Left renal cortex interstitium (tissue), 4 donors: ENCODE measurements at regions not wholly inside any gene's neighbourhood (a gene's known extent, or its start where the extent isn't known, plus 50 kb on each side); places are given as distances from the start of the nearest gene placed in this dataset.
"Not testable (repeated sequence)": the region's sequence is repeated elsewhere in the genome, so short reads cannot be mapped to it uniquely, and the experiment has no call there.

ENCODE experiments used
- DNase-seq, 4 donors: peaks; one replicate each; pipeline ENCODE4 v3.0.0-alpha.2; 2013; ENCODE audit warnings: low read depth in 4 of 4, low spot score in 2 of 4, missing footprints in 1 of 4

- DNase-seq: no peak
Measured at GRCh38 chr9:99471033-99471432, 249.0 kb downstream of the SEC61B start.

DNA sequence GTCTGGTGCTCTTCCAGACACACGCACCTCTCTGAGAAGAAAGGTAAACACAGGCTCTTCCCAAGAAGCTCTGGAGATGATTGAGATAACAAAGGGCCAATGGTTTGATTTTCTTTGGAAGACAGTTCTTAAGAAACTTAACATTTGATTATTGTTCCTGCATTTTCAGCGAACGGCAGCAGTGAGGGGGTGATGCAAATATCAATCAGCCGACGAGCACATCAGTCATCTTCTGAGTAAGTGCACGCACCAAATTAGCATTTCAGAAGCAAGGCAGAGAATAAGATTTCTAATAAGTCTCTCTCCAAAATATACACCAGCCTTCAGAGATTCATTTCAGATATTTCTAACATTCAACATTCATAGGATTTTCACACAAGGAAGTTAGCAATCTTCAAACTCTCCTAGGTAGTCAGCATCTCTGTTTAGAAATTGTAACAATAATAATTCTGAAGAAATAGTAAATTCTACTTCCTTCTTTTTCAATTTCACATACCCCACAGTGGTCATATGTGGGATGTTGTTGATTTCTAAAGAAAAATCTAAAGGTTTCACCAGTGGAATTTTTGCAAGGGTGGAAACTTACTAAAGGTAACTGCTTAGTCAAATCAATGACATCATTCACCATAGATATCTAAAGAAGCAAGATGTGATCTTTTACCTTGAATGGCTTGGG, 250.3 kb downstream of the SEC61B start:
- no peak for DNase-seq

DNA sequence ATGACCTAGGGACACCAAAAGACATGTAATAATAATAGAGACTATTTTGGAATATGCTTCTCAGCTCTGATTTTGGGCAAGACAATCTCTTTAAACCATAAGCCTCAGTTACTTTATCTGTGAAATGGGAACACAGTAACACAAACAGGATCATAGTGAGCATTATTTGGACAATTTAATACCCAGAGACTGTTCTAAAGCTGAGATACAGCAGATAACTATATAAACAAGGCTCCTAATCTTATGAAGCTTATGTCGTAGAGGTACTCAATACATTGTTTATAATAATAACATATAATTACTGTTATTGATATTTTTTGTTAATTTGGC, 250.8 kb downstream of the SEC61B start:
- no peak for DNase-seq

DNA sequence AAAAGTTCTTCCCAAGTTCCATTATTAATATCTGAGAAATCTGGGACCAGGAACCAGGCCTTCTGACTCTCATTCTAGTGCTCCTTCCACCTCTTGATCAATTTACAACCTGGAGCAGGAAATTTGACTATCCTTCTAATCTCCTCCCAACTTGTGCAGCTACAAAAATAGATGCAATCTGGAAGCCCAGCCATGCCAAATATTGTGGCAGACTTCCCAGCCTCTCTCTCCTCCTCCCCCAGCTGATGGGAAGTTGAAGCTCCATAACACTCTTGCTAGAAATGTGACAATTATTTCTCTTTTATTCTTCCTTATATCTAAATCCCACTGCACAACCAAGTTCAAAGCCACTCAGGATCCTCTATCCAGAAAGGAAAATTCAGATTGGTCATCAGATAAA, 252.1 kb downstream of the SEC61B start:
- DNase-seq: no peak

DNA sequence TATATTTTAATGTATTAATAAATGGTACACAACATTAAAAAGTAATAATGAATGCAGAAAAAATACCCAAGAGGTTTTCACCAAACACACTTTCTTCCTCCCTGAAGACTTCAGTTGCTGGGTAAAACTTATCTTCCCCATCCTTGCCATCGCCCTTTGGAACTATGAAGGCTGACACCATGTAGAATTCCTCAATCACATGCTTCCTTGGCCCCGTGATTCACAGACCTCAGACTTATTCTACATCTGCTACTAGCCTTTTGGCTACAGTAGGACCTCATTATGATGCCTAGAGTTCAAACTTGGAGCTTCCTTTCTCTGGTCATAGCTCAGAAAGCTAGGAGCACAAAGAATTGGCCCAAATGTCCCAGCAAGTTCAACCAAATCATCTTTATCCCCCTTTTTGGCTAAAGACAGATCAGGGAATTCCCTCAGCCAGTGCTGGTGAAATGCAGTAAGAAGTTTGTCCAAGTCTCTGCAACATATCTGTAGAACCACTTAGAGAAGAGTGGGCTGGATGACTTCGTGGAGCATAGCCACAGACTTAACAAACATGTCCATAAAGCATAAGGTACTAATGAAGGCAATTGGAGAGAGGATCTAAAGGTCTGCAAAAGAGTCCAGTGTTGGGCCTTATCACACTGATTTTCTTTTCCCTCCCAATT, 253.5 kb downstream of the SEC61B start:
- no peak for DNase-seq

DNA sequence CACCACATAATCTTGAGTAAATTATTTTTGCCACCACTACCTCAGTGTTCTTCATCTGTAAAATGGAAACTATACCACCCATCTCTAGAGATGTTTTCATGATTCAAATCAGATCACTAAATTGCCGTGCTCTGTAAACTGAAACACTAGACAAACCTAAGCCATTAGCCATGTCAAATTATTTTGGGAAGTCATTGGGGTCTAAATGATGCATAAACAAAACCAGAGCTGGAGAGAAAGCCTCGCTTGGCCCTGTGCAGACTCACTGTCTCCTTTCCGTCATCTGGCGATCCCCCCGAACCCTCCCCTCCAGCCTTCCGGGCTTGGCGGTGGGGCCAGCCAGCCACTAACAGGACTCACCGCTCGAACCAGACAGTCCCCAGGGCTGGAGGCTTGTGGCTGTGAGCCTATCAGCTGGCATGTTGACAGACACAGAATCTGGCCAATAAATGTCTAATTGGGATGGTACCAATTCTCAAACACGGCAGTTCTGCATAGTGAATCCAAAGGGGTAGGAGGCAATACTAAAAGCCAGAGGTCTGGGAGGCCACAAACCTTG, 256.5 kb downstream of the SEC61B start:
- DNase-seq: no peak

DNA sequence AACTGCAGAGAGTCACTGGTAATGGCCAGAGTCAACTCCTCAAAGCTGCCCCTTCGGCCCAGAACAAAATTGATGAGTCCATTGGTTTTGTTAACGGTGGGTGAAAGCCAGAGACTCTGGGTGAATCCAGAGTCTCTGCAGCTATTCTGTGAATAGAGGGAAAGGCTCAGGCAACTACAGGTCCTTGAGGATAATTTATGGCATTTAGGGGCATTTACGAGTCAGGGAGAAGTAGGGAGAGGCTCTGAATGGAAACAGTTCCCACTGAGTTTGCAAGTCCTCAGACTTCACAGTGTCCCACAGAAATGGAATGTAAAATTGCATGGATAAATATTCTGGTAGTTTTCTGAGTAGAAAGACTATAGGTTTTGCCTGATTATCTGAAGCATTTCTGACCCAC, 257.8 kb downstream of the SEC61B start:
- no peak for DNase-seq

DNA sequence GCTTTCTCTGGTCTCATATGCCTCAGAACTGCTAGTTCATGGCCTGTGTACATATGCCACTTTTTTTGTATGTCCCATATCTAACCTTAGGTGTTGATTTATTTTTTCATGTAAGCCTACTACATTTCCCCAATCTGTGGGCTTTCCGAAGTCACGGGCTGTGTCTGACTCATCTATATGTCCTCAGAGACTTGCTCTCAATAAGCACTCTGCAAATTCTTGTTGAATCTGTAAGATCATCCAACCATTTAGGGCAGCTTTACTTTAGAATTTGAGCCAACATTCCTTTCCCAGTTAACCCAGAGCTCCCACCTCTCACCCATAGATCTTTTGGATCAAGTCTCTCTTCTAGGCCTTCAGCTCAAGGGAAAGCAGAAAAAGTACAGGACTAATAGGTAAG, 263.4 kb downstream of the SEC61B start:
- no peak for DNase-seq

GRCh38 chr9:99486684-99487083, 264.6 kb downstream of the SEC61B start:
- DNase-seq: no peak

- no peak for DNase-seq
Measured at GRCh38 chr9:99488131-99489059, 266.3 kb downstream of the SEC61B start.

DNA sequence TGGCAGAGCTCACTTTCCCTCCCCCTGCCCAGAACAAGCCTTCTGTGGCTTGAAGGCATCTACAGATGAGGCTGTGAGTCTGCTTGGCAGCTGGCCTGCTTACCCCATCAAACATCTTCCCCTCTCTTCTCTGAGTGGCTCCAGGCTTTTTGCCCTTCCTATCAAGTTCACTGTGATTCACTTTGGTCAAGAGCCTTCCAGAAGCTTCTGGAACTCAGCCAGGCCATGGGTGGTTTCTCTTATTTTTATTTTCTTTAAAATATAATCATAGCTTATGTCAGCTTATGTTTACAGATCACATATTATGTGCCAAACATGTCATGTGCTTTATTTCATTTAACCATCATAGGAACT, 267.0 kb downstream of the SEC61B start:
- DNase-seq: no peak

- no peak for DNase-seq
Measured at GRCh38 chr9:99490729-99491128, 268.6 kb downstream of the SEC61B start.

DNA sequence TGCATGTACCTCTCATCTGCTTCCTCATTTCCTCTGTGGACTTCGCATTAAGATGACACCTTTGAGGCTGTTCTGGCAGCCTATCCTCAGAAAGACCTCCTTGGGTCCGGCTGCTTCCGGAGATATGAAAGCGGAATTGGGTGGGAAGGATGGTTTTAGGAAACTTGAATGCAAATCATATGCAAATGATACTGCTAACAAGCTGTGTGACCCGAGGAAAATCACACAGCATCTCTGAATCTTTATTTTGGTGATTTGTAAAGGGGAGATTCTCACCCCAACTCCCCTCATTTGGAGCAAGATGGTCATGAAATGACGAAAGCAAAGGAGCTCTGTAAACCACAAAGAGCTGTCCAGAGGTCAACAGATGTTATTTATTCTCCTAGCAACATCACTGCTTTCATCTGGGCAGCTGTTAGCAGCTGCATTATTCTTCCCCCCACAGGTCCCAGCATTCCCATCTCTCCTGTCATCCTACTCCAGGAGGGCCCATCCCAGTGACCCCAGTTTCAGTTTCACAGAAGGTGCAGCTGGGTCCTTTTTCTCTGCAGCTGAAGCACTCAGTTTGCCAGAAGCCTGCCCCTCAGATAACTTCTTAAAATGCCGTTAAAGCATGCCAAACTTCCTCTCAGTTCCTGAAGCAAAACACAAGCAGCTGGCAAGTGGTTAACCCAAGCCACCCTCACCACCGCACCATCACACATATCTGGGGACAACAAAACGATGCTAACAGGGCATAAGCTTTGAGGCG, 269.5 kb downstream of the SEC61B start:
- peak in 3 of 4 donors; percentile 6 to 13 (median 7) for DNase-seq

DNA sequence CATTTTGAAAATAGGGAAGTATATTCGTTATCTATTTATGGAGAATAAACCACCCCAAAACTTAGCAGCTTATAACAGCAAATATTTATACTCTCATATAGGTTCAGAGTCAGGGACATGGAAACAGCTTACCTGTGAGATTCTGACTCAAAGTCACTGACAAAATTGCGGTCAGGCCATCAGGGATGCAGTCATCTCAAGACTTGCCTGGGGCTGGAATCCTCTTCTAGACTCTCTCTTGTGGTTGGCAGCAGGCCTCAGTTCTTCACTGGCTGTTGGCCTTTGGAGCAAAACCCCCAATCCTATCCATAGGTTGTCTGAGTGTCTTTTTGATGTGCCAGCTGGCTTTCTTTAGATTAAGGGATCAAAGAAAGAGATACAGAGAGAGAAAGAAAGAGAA, 275.6 kb downstream of the SEC61B start:
- no peak for DNase-seq

DNA sequence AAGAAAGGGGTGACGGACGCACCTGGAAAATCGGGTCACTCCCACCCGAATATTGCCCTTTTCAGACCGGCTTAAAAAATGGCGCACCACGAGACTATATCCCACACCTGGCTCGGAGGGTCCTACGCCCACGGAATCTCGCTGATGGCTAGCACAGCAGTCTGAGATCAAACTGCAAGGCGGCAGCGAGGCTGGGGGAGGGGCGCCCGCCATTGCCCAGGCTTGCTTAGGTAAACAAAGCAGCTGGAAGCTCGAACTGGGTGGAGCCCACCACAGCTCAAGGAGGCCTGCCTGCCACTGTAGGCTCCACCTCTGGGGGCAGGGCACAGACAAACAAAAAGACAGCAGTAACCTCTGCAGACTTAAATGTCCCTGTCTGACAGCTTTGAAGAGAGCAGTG, 276.9 kb downstream of the SEC61B start:
- not testable (repeated sequence) for DNase-seq

GRCh38 chr9:99505936-99506335, 283.9 kb downstream of the SEC61B start:
- DNase-seq: no peak

DNA sequence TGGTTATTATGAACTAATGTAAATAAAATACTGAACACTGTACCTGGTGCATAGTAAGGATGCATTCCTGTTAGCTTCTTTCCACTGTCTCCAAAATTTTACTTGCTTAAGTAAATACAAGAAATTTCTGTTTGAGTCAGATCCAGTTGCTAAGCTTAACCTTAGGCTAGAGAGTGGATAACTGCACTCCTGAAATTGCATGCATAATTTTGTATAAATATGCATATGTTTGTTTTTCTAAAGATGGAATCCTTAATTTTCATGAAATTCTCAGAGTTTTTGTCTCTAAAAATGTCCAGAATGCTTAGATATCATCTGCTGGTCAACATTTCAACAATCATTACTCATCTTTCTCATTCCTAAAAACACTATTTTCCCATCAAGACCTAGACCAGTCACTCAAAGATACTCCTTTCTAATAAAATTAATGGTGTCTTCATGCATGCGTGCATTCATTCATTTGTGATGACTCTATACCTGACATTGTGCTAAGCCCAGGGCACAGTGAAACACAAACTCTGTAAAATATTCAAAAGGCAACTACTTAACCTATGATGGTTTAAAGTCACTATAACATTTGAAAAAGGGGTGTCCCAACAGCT, 284.8 kb downstream of the SEC61B start:
- no peak for DNase-seq

DNA sequence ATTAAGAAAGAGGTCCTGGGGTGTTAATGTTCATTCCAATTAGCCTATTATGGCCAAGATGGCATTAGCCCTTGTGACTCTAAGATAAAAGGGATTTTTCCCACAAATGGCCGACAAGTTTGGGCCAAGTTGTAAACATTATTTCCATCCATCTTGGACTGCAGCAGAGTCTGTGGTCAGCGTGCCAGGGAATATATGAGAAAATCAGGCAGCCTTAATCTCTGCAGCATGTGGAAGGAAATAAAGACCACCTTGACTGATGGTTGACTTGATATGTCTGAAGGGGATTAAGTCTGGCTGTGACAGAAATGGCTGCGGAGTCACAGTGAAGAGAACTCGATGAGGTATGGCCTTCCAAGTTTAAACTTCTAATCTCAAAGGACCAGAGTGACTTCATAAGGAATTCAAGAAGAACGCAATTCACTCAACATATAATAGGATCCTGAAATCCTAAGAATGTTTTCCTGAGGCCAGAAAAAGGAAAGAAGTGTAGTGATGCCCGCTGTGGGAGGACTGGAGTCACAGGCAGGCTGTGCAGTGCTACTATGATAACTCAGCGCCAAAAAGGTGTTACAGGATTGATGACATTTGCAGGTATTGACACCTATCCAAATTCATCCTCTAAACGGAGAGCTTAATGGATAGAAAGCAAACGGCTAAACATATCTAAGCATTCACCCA, 287.1 kb downstream of the SEC61B start:
- DNase-seq: no peak

- DNase-seq: no peak
Measured at GRCh38 chr9:99509900-99510535, 287.9 kb downstream of the SEC61B start.
